Thyroid gland (tissue), 4 donors: ENCODE measurements at regions not wholly inside any gene's neighbourhood (a gene's known extent, or its start where the extent isn't known, plus 50 kb on each side); places are given as distances from the start of the nearest gene placed in this dataset.
"Not testable (repeated sequence)": the region's sequence is repeated elsewhere in the genome, so short reads cannot be mapped to it uniquely, and the experiment has no call there.

ENCODE experiments used
- POLR2A ChIP-seq, 2 donors: fragments of 450-650 bp; IDR thresholded peaks; one replicate each; pipeline ENCODE4 v1.6.1; 2017; ENCODE audit warnings: antibody characterized with exemption in 2 of 2, mild to moderate bottlenecking in 2 of 2, moderate library complexity in 1 of 2
- TF ChIP-seq, protein P1 (sequence below), 6 experiments: fragments of 200-600 bp in 3 of 6; fragments of 450-650 bp in 3 of 6; sonication (generic) in 3 of 6; IDR thresholded peaks; one replicate each; pipeline ENCODE4 v1.5.1; 2016 to 2019; ENCODE audit warnings: antibody characterized with exemption in 6 of 6, mild to moderate bottlenecking in 2 of 6, inconsistent platforms in 1 of 6, moderate library complexity in 1 of 6

DNA sequence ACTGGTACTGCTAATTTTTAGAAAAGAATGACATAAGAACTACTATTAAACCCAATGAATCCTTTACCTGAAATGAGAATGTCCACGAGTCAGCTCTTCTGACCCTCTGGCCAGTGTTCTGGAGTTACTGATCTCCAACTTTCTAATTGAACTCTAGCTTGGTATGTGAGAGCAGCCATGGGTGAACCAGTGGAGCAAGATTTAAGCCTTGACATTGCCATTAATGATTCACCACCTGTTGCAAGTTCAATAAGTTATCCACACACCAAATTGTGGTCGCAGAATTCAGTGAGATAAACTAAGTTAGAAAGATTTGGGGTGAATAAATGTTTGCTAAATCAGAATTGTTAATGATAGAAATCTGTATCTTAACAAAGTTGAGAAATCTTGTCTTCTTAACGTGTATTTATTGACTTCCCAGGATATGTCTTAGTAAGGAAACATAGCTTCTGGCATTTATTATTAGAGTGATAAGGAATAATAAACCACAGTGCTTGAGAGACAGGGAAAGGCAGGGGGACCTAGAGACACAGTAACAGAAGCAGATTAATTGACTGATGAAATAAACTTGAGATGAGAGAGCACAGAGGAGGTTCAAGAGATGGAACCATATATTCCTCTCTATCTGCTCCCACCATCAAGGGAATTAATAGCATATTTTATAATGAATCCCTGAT lies 67.3 kb downstream of the NUTM2D start:
- TF ChIP-seq, protein P1, sequence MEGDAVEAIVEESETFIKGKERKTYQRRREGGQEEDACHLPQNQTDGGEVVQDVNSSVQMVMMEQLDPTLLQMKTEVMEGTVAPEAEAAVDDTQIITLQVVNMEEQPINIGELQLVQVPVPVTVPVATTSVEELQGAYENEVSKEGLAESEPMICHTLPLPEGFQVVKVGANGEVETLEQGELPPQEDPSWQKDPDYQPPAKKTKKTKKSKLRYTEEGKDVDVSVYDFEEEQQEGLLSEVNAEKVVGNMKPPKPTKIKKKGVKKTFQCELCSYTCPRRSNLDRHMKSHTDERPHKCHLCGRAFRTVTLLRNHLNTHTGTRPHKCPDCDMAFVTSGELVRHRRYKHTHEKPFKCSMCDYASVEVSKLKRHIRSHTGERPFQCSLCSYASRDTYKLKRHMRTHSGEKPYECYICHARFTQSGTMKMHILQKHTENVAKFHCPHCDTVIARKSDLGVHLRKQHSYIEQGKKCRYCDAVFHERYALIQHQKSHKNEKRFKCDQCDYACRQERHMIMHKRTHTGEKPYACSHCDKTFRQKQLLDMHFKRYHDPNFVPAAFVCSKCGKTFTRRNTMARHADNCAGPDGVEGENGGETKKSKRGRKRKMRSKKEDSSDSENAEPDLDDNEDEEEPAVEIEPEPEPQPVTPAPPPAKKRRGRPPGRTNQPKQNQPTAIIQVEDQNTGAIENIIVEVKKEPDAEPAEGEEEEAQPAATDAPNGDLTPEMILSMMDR (IDR thresholded peaks at IDR 0.05), result not testable (repeated sequence)
- not testable (repeated sequence) for TF ChIP-seq POLR2A (IDR thresholded peaks at IDR 0.05)
